ENCODE measurements at regions not wholly inside any gene's neighbourhood (a gene's known extent, or its start where the extent isn't known, plus 50 kb on each side); places are given as distances from the start of the nearest gene placed in this dataset.

DNA sequence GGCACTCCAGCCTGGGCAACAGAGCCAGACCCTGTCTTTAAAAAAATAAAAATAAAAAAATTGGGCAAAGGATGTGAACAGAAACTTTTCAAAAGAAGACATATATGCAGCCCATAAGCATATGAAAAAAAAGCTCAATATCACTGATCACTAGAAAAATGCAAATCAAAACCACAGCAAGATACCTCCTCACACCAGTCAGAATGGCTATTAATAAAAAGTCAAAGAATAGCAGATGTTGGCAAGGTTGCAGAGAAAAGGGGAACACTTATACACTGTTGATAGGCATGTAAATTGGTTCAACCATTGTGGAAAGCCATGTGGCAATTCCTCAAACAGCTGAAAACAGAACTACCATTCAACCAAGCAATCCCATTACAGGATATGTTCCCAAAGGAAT, 204.1 kb upstream of the SRD5A2 start:
- TF ChIP-seq, protein P1, sequence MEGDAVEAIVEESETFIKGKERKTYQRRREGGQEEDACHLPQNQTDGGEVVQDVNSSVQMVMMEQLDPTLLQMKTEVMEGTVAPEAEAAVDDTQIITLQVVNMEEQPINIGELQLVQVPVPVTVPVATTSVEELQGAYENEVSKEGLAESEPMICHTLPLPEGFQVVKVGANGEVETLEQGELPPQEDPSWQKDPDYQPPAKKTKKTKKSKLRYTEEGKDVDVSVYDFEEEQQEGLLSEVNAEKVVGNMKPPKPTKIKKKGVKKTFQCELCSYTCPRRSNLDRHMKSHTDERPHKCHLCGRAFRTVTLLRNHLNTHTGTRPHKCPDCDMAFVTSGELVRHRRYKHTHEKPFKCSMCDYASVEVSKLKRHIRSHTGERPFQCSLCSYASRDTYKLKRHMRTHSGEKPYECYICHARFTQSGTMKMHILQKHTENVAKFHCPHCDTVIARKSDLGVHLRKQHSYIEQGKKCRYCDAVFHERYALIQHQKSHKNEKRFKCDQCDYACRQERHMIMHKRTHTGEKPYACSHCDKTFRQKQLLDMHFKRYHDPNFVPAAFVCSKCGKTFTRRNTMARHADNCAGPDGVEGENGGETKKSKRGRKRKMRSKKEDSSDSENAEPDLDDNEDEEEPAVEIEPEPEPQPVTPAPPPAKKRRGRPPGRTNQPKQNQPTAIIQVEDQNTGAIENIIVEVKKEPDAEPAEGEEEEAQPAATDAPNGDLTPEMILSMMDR (IDR thresholded peaks at IDR 0.05 in 8 of 11, conservative IDR thresholded peaks at IDR 0.05 in 3 of 11), result no peak
- TF ChIP-seq POLR2A (IDR thresholded peaks at IDR 0.05), result no peak

All from spleen (tissue), 7 donors.